ENCODE measurements at regions not wholly inside any gene's neighbourhood (a gene's known extent, or its start where the extent isn't known, plus 50 kb on each side); places are given as distances from the start of the nearest gene placed in this dataset.
"Not testable (repeated sequence)": the region's sequence is repeated elsewhere in the genome, so short reads cannot be mapped to it uniquely, and the experiment has no call there.

- intact Hi-C loops (cut with micrococcal nuclease) = no loop called here
- DNase-seq (no peak), ATAC-seq (no peak)
These were observed 155.1 kb upstream of the SEMA3D start for GRCh38 chr7:85341973-85342372.

DNA sequence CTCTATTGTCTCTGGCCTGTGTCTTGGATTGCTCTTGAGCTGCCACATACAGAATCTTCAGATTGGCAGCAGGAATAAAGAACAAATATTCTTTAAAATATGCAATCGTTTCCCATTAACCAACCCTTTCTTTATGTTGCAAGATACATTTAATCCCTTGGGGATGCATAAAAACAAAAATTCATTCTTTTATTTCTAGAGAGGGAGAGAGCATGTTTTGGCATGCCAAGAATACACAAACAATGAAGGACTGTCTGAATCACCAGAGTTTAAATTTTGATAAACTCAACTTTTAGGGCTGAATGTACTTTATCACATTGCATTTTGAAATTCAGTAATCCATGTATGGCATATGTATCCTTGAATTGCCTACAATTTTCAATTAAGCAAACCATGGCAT, 154.3 kb upstream of the SEMA3D start:
- ATAC-seq = no peak
- DNase-seq = no peak
- intact Hi-C loops (cut with micrococcal nuclease) = no loop called here

DNA sequence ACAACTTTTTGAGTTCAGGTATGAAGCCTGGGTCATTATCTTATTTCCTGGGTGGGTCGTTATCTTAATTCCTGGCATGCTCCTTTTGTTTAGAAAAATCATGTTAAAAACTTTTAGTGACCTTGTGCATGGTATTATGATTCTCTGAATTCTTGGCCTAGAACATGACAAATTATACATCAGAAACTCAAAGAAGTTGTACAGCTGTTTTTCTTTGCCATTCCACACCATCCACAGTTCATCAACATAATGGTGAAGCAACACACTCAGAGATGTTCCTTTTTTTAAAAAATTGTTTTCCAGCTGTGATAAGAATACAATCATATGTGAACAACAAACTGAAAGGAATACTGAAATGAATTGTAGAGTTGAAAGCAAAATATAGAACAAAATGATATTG, 149.2 kb upstream of the SEMA3D start:
- ATAC-seq (no peak), DNase-seq (no peak)
- intact Hi-C loops (cut with micrococcal nuclease) = no loop called here

DNA sequence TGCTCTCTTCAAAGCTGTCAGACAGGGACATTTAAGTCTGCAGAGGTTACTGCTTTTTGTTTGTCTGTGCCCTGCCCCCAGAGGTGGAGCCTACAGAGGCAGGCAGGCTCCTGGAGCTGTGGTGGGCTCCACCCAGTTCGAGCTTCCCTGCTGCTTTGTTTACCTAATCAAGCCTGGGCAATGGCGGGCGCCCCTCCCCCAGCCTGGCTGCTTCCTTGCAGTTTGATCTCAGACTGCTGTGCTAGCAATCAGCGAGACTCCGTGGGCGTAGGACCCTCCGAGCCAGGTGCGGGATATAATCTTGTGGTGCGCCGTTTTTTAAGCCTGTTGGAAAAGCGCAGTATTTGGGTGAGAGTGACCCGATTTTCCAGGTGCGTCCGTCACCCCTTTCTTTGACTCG, 148.3 kb upstream of the SEMA3D start:
- DNase-seq; ATAC-seq; intact Hi-C loops (cut with micrococcal nuclease): not testable (repeated sequence)

DNA sequence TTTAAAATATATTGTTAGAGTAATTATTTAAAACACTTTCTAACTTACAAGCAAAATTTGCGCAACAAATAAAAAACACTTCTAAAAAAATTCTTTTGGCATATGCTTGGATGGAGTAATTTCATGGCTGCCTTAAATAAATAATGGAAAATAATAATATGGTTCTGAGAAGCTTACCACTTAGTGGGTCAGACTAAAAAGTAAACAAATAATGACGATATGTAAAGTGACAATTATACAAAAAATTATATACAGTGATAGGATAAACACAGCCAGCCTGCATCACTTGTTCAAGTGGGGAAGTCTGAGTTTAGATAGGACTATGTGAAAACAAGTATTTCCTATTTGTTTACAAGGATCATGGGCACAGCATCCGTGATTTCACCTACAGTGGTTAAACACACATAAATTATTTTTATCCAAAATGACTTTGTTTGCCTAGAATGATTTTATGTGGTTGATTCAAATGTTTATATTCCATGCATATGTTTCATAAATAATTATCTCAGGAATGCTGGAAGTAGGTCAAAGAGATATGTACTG, 141.7 kb upstream of the SEMA3D start:
- intact Hi-C loops (cut with micrococcal nuclease) = no loop called here
- DNase-seq (no peak), ATAC-seq (no peak)

GRCh38 chr7:85324145-85324799, 137.4 kb upstream of the SEMA3D start:
- intact Hi-C loops (cut with micrococcal nuclease) = no loop called here
- ATAC-seq (no peak), DNase-seq (no peak)

GRCh38 chr7:85322252-85322651, 135.4 kb upstream of the SEMA3D start:
- ATAC-seq (no peak), DNase-seq (no peak)
- intact Hi-C loops (cut with micrococcal nuclease) = no loop called here

GRCh38 chr7:85320699-85321476, 134.0 kb upstream of the SEMA3D start:
- ATAC-seq = no peak
- intact Hi-C loops (cut with micrococcal nuclease) = no loop called here
- DNase-seq = no peak

DNA sequence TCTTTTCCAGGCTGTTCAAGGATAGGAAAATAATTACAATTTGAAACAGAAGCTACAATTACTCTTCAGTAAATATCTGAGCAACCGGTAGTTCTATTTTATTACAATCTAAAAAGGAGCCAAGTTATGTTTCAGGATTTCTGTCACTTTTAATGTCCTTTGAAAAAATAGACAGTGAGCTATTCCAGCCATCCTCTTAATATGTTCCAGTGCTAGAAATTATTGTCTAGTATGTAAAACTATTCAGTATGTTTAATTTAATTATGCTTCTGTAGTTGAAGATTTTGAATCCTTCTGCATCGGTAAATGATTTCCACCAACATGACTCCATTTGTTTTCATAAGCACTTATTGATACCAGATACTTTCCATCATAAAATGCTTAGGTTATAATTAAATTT, 129.6 kb upstream of the SEMA3D start:
- no peak for ATAC-seq
- DNase-seq = no peak
- intact Hi-C loops (cut with micrococcal nuclease) = no loop called here

- ATAC-seq (no peak), DNase-seq (no peak)
- intact Hi-C loops (cut with micrococcal nuclease) = no loop called here
These were observed 123.4 kb upstream of the SEMA3D start for GRCh38 chr7:85310301-85310700.

DNA sequence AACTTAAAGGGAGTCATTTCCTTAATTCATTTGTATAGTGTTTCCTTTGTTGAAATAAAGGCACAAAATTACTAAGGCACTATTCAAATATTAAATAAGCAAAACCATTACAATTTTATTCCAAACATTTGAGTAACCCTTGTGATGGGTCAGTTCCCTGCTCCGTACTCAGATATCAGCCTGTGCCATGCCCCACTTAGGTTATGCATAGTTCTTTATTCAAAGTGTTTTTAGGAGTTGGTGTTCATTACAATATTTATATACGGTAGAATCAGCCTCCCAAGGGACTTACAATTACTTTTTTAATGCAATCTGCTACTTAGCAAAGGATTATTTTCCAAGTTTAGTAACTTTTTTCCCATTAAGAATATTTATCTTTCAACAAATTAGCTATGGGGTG, 119.3 kb upstream of the SEMA3D start:
- DNase-seq (no peak), ATAC-seq (no peak)
- intact Hi-C loops (cut with micrococcal nuclease) = no loop called here

DNA sequence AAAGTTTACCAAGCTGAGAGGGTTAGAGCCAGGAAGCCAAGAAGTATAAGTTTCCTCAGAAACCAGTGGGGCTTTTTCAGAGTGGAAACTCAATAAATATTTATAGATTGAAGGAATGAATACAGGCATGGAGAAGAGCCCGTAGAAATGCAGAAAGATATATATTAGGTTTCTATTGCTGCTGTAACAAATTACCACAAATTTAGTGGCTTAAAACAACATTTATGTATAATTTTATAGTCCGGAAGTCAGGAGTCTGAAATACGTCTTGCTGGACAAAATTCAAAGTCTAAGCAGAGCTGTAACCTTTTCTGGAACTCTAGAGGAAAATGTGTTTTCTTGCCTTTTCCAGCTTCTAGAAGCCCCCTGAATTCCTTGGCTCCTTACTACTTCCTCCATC, 107.3 kb upstream of the SEMA3D start:
- DNase-seq = no peak
- no peak for ATAC-seq
- intact Hi-C loops (cut with micrococcal nuclease) = no loop called here

- ATAC-seq (no peak), DNase-seq (no peak)
- intact Hi-C loops (cut with micrococcal nuclease) = no loop called here
These were observed 106.2 kb upstream of the SEMA3D start for GRCh38 chr7:85292908-85293576.

- no peak for ATAC-seq
- intact Hi-C loops (cut with micrococcal nuclease) = no loop called here
- DNase-seq = no peak
These were observed 103.4 kb upstream of the SEMA3D start for GRCh38 chr7:85290269-85290668.

DNA sequence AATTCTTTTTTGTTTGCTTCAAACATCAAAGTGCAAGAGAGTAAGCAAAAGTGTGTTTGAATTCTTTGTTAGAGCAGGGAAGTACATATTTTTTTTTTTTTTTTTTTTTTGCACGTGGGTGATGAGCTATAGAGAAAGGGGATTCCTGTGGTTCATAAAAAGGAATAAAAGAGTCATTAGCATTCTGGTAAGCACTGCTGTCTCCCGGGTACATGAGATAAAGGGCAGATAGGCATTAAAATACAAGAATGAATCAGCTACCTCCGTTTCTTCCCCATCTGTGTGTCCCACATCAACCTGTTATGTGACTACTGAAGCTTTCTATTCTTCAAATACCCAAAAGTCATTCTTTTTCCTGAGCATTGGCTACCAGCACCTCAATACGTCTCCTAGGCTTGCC, 102.4 kb upstream of the SEMA3D start:
- no peak for ATAC-seq

DNA sequence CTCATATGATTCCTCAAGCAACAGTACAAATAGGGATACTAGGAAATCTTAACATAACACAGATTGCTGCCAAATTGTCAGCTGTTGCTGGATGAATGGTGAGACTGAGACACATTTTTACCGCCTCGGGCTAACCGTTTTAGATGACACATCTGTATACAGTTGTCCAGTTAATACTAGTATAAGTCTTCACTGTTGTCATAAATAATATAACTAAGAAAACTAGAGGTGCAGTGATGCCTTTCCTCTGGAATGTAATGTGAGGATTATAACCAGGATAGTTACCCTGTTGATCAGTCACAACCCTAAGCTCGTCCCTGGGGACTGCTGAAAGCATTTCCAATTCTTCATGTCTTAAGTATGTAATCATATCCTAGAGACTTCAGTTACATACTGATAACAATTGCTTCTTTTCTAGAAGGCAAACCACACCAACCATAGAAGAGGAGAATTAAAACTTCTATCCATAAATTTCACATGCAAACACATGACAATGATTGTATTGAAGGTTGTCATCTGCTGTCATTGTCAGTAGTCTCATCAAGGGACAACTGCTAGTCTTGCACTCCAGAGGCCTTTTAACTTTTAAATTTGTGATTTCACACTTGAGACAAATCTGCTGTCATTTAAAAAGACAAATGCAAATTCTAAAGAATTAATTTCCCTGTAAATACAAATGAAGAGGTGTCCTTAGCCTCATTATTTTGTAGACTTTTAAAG, 100.4 kb upstream of the SEMA3D start:
- intact Hi-C loops (cut with micrococcal nuclease) = no loop called here
- no peak for ATAC-seq

More for the DNA sequence above, 102.4 kb upstream of the SEMA3D start:
- intact Hi-C loops (cut with micrococcal nuclease) = no loop called here
- no peak for DNase-seq

DNA sequence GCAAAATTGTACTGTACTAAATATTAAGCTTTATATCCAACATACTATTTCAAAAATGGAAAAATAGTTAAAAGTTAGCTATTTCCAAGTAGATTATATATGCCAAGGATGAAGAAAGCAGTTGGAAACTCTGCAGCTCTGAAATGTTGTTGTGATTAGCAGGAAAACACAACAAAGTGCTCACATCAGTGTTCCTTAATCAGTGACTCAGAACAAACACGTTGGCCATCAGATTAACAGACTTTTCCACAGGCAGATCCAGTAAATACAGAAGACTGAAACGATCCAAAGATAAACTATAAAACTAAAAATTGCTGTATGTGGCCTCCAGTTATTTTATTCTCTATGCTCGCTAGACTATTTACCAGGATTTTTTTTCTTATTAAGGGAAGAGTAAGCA, 99.6 kb upstream of the SEMA3D start:
- intact Hi-C loops (cut with micrococcal nuclease) = no loop called here
- ATAC-seq (no peak), DNase-seq (no peak)

More for the DNA sequence above, 100.4 kb upstream of the SEMA3D start:
- DNase-seq = no peak

- ATAC-seq (no peak), DNase-seq (no peak)
- intact Hi-C loops (cut with micrococcal nuclease) = no loop called here
These were observed 98.7 kb upstream of the SEMA3D start for GRCh38 chr7:85285527-85285926.

GRCh38 chr7:85275204-85275603, 88.3 kb upstream of the SEMA3D start:
- no peak for ATAC-seq
- intact Hi-C loops (cut with micrococcal nuclease) = no loop called here
- DNase-seq = no peak

DNA sequence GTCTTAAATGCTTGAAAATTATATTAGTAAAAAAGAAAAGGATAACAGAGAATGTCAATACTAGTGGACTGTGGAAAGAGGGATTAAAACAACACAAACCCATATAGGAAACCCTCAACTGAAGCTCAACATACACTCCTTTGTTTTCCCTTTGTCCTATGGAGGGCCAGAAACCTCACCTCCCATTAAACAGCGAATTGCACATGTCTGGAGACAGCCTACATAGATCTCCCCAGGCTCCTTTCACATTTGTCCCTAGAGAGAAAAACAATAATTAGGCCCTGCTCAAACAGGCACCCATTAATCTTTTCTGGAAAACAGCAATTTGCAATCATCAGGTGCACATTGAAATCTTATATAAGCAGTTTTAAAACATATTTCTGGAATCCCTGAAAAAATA, 87.6 kb upstream of the SEMA3D start:
- intact Hi-C loops (cut with micrococcal nuclease) = no loop called here
- ATAC-seq = no peak

More for the DNA sequence above, 87.6 kb upstream of the SEMA3D start:
- DNase-seq = no peak
